ENCODE measurements at regions not wholly inside any gene's neighbourhood (a gene's known extent, or its start where the extent isn't known, plus 50 kb on each side); places are given as distances from the start of the nearest gene placed in this dataset.

- H3K27me3 Mint-ChIP-seq (ENCODE audit: low read depth), result no peaks in the 10 kb centered on the region
- H3K9me3 Mint-ChIP-seq, result no peaks in the 10 kb centered on the region
- H3K36me3 Mint-ChIP-seq (ENCODE audit: low read depth), result no peaks in the 10 kb centered on the region
- H3K27ac Mint-ChIP-seq, result no peak overlapping the region
- no peaks in the 10 kb centered on the region for H3K4me1 Mint-ChIP-seq
- TF ChIP-seq CTCF (IDR thresholded peaks at IDR 0.05; ENCODE audit: unreplicated experiment in 3 of 3), result no peak
- H3K4me3 Mint-ChIP-seq, result no peak overlapping the region
Measured at GRCh38 chr6:145247692-145248419, 487.5 kb downstream of the EPM2A start.

GRCh38 chr6:145250436-145250835 is 484.9 kb downstream of the EPM2A start:
- Mint-ChIP-seq H3K36me3 (ENCODE audit: low read depth) (no peaks in the 10 kb centered on the region), H3K27me3 (ENCODE audit: low read depth) (no peaks in the 10 kb centered on the region), H3K4me1 (no peaks in the 10 kb centered on the region), H3K4me3 (no peak overlapping the region), H3K27ac (no peak overlapping the region), H3K9me3 (no peaks in the 10 kb centered on the region)
- TF ChIP-seq CTCF (IDR thresholded peaks at IDR 0.05; ENCODE audit: unreplicated experiment in 3 of 3), result no peak

- H3K27me3 Mint-ChIP-seq (ENCODE audit: low read depth), result no peaks in the 10 kb centered on the region
- H3K4me1 Mint-ChIP-seq, result no peaks in the 10 kb centered on the region
- no peak overlapping the region for H3K27ac Mint-ChIP-seq
- TF ChIP-seq CTCF (IDR thresholded peaks at IDR 0.05; ENCODE audit: unreplicated experiment in 3 of 3), result no peak
- H3K4me3 Mint-ChIP-seq, result no peak overlapping the region
- H3K9me3 Mint-ChIP-seq, result no peaks in the 10 kb centered on the region
- no peaks in the 10 kb centered on the region for H3K36me3 Mint-ChIP-seq (ENCODE audit: low read depth)
Measured at GRCh38 chr6:145252737-145253136, 482.6 kb downstream of the EPM2A start.

- no peak for TF ChIP-seq CTCF (IDR thresholded peaks at IDR 0.05; ENCODE audit: unreplicated experiment in 3 of 3)
- no peak overlapping the region for H3K4me3 Mint-ChIP-seq
- H3K9me3 Mint-ChIP-seq, result no peaks in the 10 kb centered on the region
- H3K4me1 Mint-ChIP-seq, result no peaks in the 10 kb centered on the region
- H3K27me3 Mint-ChIP-seq (ENCODE audit: low read depth), result no peaks in the 10 kb centered on the region
- H3K36me3 Mint-ChIP-seq (ENCODE audit: low read depth), result no peaks in the 10 kb centered on the region
- no peak overlapping the region for H3K27ac Mint-ChIP-seq
Measured at GRCh38 chr6:145254649-145255401, 480.5 kb downstream of the EPM2A start.

GRCh38 chr6:145257704-145258103 is 477.6 kb downstream of the EPM2A start:
- TF ChIP-seq CTCF (IDR thresholded peaks at IDR 0.05; ENCODE audit: unreplicated experiment in 3 of 3), result no peak
- Mint-ChIP-seq H3K36me3 (ENCODE audit: low read depth) (no peaks in the 10 kb centered on the region), H3K4me1 (peaks cover 4% of the 10 kb centered on the region), H3K27ac (no peak overlapping the region), H3K27me3 (ENCODE audit: low read depth) (no peaks in the 10 kb centered on the region), H3K4me3 (no peak overlapping the region), H3K9me3 (no peaks in the 10 kb centered on the region)

Measured in nephron (organoid).